GM12872 (cell line): ENCODE measurements at regions not wholly inside any gene's neighbourhood (a gene's known extent, or its start where the extent isn't known, plus 50 kb on each side); places are given as distances from the start of the nearest gene placed in this dataset.

Experiments
- CTCF ChIP-seq: IDR thresholded peaks from 3 replicates; pipeline ENCODE4 v1.5.1; 2011; ENCODE audit warnings: low read depth, mild to moderate bottlenecking, low read length, moderate library complexity; ENCODE audit not compliant: insufficient read depth

- no peak for TF ChIP-seq CTCF
Observed at GRCh38 chr3:20422391-20422790, 236.4 kb upstream of the SGO1 start.

GRCh38 chr3:20417388-20418108 lies 231.5 kb upstream of the SGO1 start:
- TF ChIP-seq CTCF: no peak

- TF ChIP-seq CTCF: no peak
Observed at GRCh38 chr3:20406611-20407011, 220.6 kb upstream of the SGO1 start.

- TF ChIP-seq CTCF: no peak
Observed at GRCh38 chr3:20405744-20406143, 219.7 kb upstream of the SGO1 start.

GRCh38 chr3:20405231-20405630 lies 219.2 kb upstream of the SGO1 start:
- TF ChIP-seq CTCF: no peak

GRCh38 chr3:20404741-20405100 lies 218.7 kb upstream of the SGO1 start:
- no peak for TF ChIP-seq CTCF

GRCh38 chr3:20403986-20404740 lies 218.2 kb upstream of the SGO1 start:
- no peak for TF ChIP-seq CTCF
